ENCODE measurements at regions not wholly inside any gene's neighbourhood (a gene's known extent, or its start where the extent isn't known, plus 50 kb on each side); places are given as distances from the start of the nearest gene placed in this dataset.

GRCh38 chr6:113480616-113481015, 376.5 kb upstream of the MARCKS start:
- TF ChIP-seq, protein P1, sequence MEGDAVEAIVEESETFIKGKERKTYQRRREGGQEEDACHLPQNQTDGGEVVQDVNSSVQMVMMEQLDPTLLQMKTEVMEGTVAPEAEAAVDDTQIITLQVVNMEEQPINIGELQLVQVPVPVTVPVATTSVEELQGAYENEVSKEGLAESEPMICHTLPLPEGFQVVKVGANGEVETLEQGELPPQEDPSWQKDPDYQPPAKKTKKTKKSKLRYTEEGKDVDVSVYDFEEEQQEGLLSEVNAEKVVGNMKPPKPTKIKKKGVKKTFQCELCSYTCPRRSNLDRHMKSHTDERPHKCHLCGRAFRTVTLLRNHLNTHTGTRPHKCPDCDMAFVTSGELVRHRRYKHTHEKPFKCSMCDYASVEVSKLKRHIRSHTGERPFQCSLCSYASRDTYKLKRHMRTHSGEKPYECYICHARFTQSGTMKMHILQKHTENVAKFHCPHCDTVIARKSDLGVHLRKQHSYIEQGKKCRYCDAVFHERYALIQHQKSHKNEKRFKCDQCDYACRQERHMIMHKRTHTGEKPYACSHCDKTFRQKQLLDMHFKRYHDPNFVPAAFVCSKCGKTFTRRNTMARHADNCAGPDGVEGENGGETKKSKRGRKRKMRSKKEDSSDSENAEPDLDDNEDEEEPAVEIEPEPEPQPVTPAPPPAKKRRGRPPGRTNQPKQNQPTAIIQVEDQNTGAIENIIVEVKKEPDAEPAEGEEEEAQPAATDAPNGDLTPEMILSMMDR (IDR thresholded peaks at IDR 0.05) = no peak
- TF ChIP-seq POLR2AphosphoS5 (IDR thresholded peaks at IDR 0.05) = no peak
- TF ChIP-seq POLR2A (IDR thresholded peaks at IDR 0.05) = no peak
